PC-9 (cell line): ENCODE measurements at regions not wholly inside any gene's neighbourhood (a gene's known extent, or its start where the extent isn't known, plus 50 kb on each side); places are given as distances from the start of the nearest gene placed in this dataset.

Source experiments
- BruUV-seq: library from RNA; stranded (reverse); fragments of 400-500 nt; replicated peaks from 2 replicates; lab custom pipeline; 2021; lab: Mats Ljungman, UMichigan
- CTCF ChIA-PET: fragments of 300-600 bp; sonication (Branson Sonifier 250); formaldehyde crosslinking; loops from one replicate; lab custom pipeline; 2022; ENCODE audit warnings: antibody characterized with exemption; lab: Charles Lee
- POLR2A ChIA-PET: fragments of 300-600 bp; sonication (Branson Sonifier 250); formaldehyde crosslinking; loops from one replicate; lab custom pipeline; 2022; ENCODE audit warnings: antibody characterized with exemption; ENCODE audit not compliant: unreplicated experiment; lab: Charles Lee
- DNase-seq, 2 experiments: peaks; one replicate each; pipeline versions ENCODE4 v3.0.0 to v3.0.0-alpha.2; 2015 to 2022; ENCODE audit warnings: mixed read lengths in 1 of 2
- H2AFZ ChIP-seq: fragments of 200-600 bp; sonication (generic); 2 replicates; pipeline ENCODE4 v1.8.1; 2017; ENCODE audit warnings: antibody characterized with exemption
- H3F3A ChIP-seq: fragments of 200-600 bp; sonication (generic); 2 replicates; pipeline ENCODE4 v1.8.1; 2017; ENCODE audit warnings: antibody characterized with exemption, mild to moderate bottlenecking, low read depth; ENCODE audit not compliant: insufficient read depth
- H3K27ac ChIP-seq: fragments of 200-600 bp; sonication (generic); 2 replicates; pipeline ENCODE4 v1.6.1; 2016; ENCODE audit warnings: mixed run types
- H3K27me3 ChIP-seq: fragments of 200-600 bp; sonication (generic); 2 replicates; pipeline ENCODE4 v1.6.1; 2016; ENCODE audit warnings: low read depth, mixed run types; ENCODE audit not compliant: insufficient read depth
- H3K36me3 ChIP-seq: fragments of 200-600 bp; sonication (generic); 2 replicates; pipeline ENCODE4 v1.6.1; 2016; ENCODE audit warnings: low read depth, mixed run types
- H3K4me1 ChIP-seq: fragments of 200-600 bp; sonication (generic); replicated peaks from 2 replicates; pipeline ENCODE4 v1.6.1; 2016; ENCODE audit warnings: mixed run types; ENCODE audit not compliant: insufficient read depth
- H3K4me2 ChIP-seq: fragments of 200-600 bp; sonication (generic); 2 replicates; pipeline ENCODE4 v1.6.1; 2017; ENCODE audit warnings: mixed run types
- H3K4me3 ChIP-seq: fragments of 200-600 bp; sonication (generic); 2 replicates; pipeline ENCODE4 v1.6.1; 2016; ENCODE audit warnings: mixed run types
- H3K79me2 ChIP-seq: fragments of 200-600 bp; sonication (generic); 2 replicates; pipeline ENCODE4 v1.6.1; 2017; ENCODE audit warnings: low read depth, mixed run types
- H3K9me2 ChIP-seq: fragments of 200-600 bp; sonication (generic); 2 replicates; pipeline ENCODE4 v1.8.1; 2017; ENCODE audit warnings: mild to moderate bottlenecking; ENCODE audit not compliant: insufficient read depth
- H3K9me3 ChIP-seq: fragments of 200-600 bp; sonication (generic); 2 replicates; pipeline ENCODE4 v1.8.1; 2016; ENCODE audit warnings: low read depth; ENCODE audit not compliant: insufficient read depth
- H4K20me1 ChIP-seq: fragments of 200-600 bp; sonication (generic); 2 replicates; pipeline ENCODE4 v1.8.1; 2017; ENCODE audit not compliant: insufficient read depth
- CTCF ChIP-seq: fragments of 200-600 bp; sonication (generic); conservative IDR thresholded peaks from 2 replicates; pipeline ENCODE4 v1.6.1; 2017; ENCODE audit warnings: mixed run types, antibody characterized with exemption, mild to moderate bottlenecking, moderate library complexity
- EZH2 ChIP-seq: fragments of 200-600 bp; sonication (generic); IDR thresholded peaks from 2 replicates; pipeline ENCODE4 v1.8.0; 2017; ENCODE audit warnings: antibody characterized with exemption, low read depth
- intact Hi-C: fragments of 100-400 bp; cut with micrococcal nuclease; formaldehyde crosslinking; loops from one replicate; pipeline ENCODE4 v1.10.0; 2022; ENCODE audit not compliant: unreplicated experiment

GRCh38 chr18:66707473-66707872, 103.6 kb upstream of the CDH19 start:
- Histone ChIP-seq H3K9me3 (no peaks in the 10 kb centered on the region), H3K27me3 (no peaks in the 10 kb centered on the region), H3K27ac (no peak overlapping the region), H3K36me3 (no peaks in the 10 kb centered on the region), H4K20me1 (no peaks in the 10 kb centered on the region), H2AFZ (no peak overlapping the region), H3K79me2 (no peaks in the 10 kb centered on the region), H3K4me1 (no peaks in the 10 kb centered on the region), H3K9me2 (no peaks in the 10 kb centered on the region), H3F3A (no peaks in the 10 kb centered on the region), H3K4me3 (no peak overlapping the region), H3K4me2 (no peak overlapping the region)
- intact Hi-C loops = loop anchor here (2.0 kb wide), 1 partner anchor 41 kb away; no protein-coding TSS in a partner anchor
- DNase-seq = no peak
- POLR2A ChIA-PET = no interaction called here
- CTCF ChIA-PET = no interaction called here
- TF ChIP-seq EZH2 = no peak
- no peak for TF ChIP-seq CTCF
- no TSS peak for BruUV-seq

GRCh38 chr18:66695281-66695680, 91.4 kb upstream of the CDH19 start:
- H3K4me3 ChIP-seq = no peak overlapping the region
- POLR2A ChIA-PET = no interaction called here
- H3K27ac ChIP-seq = no peak overlapping the region
- H4K20me1 ChIP-seq = no peaks in the 10 kb centered on the region
- BruUV-seq = no TSS peak
- H3K36me3 ChIP-seq = no peaks in the 10 kb centered on the region
- H3K9me3 ChIP-seq = no peaks in the 10 kb centered on the region
- no peak for DNase-seq
- no peaks in the 10 kb centered on the region for H3K4me1 ChIP-seq
- H3K79me2 ChIP-seq = no peaks in the 10 kb centered on the region
- CTCF ChIA-PET = no interaction called here
- H3F3A ChIP-seq = no peaks in the 10 kb centered on the region
- no peak overlapping the region for H2AFZ ChIP-seq
- intact Hi-C loops = no loop called here
- H3K4me2 ChIP-seq = no peak overlapping the region
- TF ChIP-seq CTCF (no peak), EZH2 (no peak)
- no peaks in the 10 kb centered on the region for H3K9me2 ChIP-seq
- H3K27me3 ChIP-seq = no peaks in the 10 kb centered on the region

- H3F3A ChIP-seq = no peaks in the 10 kb centered on the region
- H3K4me1 ChIP-seq = no peaks in the 10 kb centered on the region
- H3K9me3 ChIP-seq = no peaks in the 10 kb centered on the region
- no peak overlapping the region for H2AFZ ChIP-seq
- intact Hi-C loops = no loop called here
- no peaks in the 10 kb centered on the region for H4K20me1 ChIP-seq
- H3K9me2 ChIP-seq = no peaks in the 10 kb centered on the region
- H3K36me3 ChIP-seq = no peaks in the 10 kb centered on the region
- ChIA-PET POLR2A (no interaction called here), CTCF (no interaction called here)
- H3K79me2 ChIP-seq = no peaks in the 10 kb centered on the region
- no peak overlapping the region for H3K4me2 ChIP-seq
- H3K27me3 ChIP-seq = no peaks in the 10 kb centered on the region
- BruUV-seq = no TSS peak
- TF ChIP-seq EZH2 = no peak
- no peak for TF ChIP-seq CTCF
- H3K4me3 ChIP-seq = no peak overlapping the region
- no peak for DNase-seq
- H3K27ac ChIP-seq = no peak overlapping the region
Measured at GRCh38 chr18:66694852-66695251, 91.0 kb upstream of the CDH19 start.
